B cell (primary cell): ENCODE measurements at regions not wholly inside any gene's neighbourhood (a gene's known extent, or its start where the extent isn't known, plus 50 kb on each side); places are given as distances from the start of the nearest gene placed in this dataset.

Experiments
- ATAC-seq: fragments of 200-7000 bp; cut with Tn5 transposase; one replicate; pipeline ENCODE4 v1.10.0; 2021; ENCODE audit warnings: low read depth, mild to moderate bottlenecking, moderate number of reproducible peaks, moderate library complexity
- CTCF ChIA-PET: fragments of 350-600 bp; sonication (Branson Sonifier 250); formaldehyde crosslinking; loops from one replicate; lab custom pipeline; 2021; ENCODE audit warnings: antibody characterized with exemption, inconsistent platforms; lab: Charles Lee
- POLR2A ChIA-PET: fragments of 350-600 bp; sonication (Branson Sonifier 250); formaldehyde crosslinking; loops from one replicate; lab custom pipeline; 2021; ENCODE audit warnings: antibody characterized with exemption; lab: Charles Lee
- DNase-seq: peaks from one replicate; pipeline ENCODE4 v3.0.0; 2013
- H2AFZ ChIP-seq: 2 replicates; pipeline ENCODE4 v1.6.1; 2012; ENCODE audit warnings: mild to moderate bottlenecking, low read depth, low read length; ENCODE audit not compliant: insufficient read depth, poor library complexity, severe bottlenecking
- H3K27ac ChIP-seq, 2 donors: 1 replicate in 1 of 2; 2 replicates in 1 of 2; pipeline ENCODE4 v1.5.1; 2012 to 2013; ENCODE audit warnings: low read length in 2 of 2, mild to moderate bottlenecking in 2 of 2, moderate library complexity in 1 of 2
- H3K27me3 ChIP-seq, 4 experiments: fragments of 200-600 bp in 1 of 4; sonication (generic) in 1 of 4; replicated peaks in 1 of 4; 1 replicate in 2 of 4; 2 replicates in 2 of 4; pipeline versions ENCODE4 v1.6.1 to v1.7.0; 2013 to 2016; ENCODE audit warnings: low read length in 3 of 4, mild to moderate bottlenecking in 2 of 4, mixed read lengths in 1 of 4, moderate library complexity in 1 of 4; ENCODE audit not compliant: insufficient read depth in 4 of 4, control insufficient read depth in 3 of 4; ENCODE audit errors: control extremely low read depth in 1 of 4
- H3K36me3 ChIP-seq, 2 experiments: replicated peaks in 1 of 2; 1 replicate in 1 of 2; 2 replicates in 1 of 2; pipeline versions ENCODE4 v1.6.1 to v1.7.1; 2013; ENCODE audit warnings: low read length in 1 of 2; ENCODE audit not compliant: insufficient read depth in 2 of 2, control insufficient read depth in 1 of 2; ENCODE audit errors: control extremely low read depth in 1 of 2, extremely low read depth in 1 of 2
- H3K4me1 ChIP-seq, 2 donors: fragments of 200-600 bp in 1 of 2; sonication (generic) in 1 of 2; 1 replicate in 1 of 2; 2 replicates in 1 of 2; pipeline versions ENCODE4 v1.5.1 to v1.6.1; 2013 to 2017; ENCODE audit warnings: low read length in 2 of 2; ENCODE audit not compliant: control insufficient read depth in 2 of 2, insufficient read depth in 2 of 2
- H3K4me2 ChIP-seq: replicated peaks from 2 replicates; pipeline ENCODE3; 2012; ENCODE audit warnings: mild to moderate bottlenecking, low read depth, low read length; ENCODE audit not compliant: poor library complexity, severe bottlenecking
- H3K4me3 ChIP-seq, 5 experiments: fragments of 200-600 bp in 1 of 5; sonication (generic) in 1 of 5; 1 replicate in 3 of 5; 2 replicates in 2 of 5; pipeline versions ENCODE4 v1.5.1 to v1.7.0; 2011 to 2016; ENCODE audit warnings: low read length in 4 of 5, mild to moderate bottlenecking in 4 of 5, low read depth in 2 of 5, control low read depth in 1 of 5, moderate library complexity in 1 of 5; ENCODE audit not compliant: insufficient read depth in 1 of 5; ENCODE audit errors: control extremely low read depth in 1 of 5, extremely low read depth in 1 of 5
- H3K79me2 ChIP-seq: fragments of 200-600 bp; sonication (generic); one replicate; pipeline ENCODE4 v1.6.0; 2016; ENCODE audit warnings: low read length; ENCODE audit not compliant: control insufficient read depth, insufficient read depth
- H3K9ac ChIP-seq: fragments of 200-600 bp; sonication (generic); 2 replicates; pipeline ENCODE4 v1.6.1; 2017; ENCODE audit warnings: mild to moderate bottlenecking, low read length, moderate library complexity
- H3K9me3 ChIP-seq, 3 donors: one replicate each; pipeline versions ENCODE4 v1.6.1 to v1.7.1; 2013; ENCODE audit warnings: low read length in 2 of 3; ENCODE audit not compliant: control insufficient read depth in 2 of 3, insufficient read depth in 1 of 3; ENCODE audit errors: control extremely low read depth in 1 of 3
- H4K20me1 ChIP-seq: 2 replicates; pipeline ENCODE4 v1.6.0; 2012; ENCODE audit warnings: mild to moderate bottlenecking, low read length; ENCODE audit not compliant: insufficient read depth, control insufficient read depth, poor library complexity, severe bottlenecking
- H3K27ac Mint-ChIP-seq: one replicate; pipeline ENCODE4 v1.8.0; 2021; ENCODE audit warnings: mixed read lengths
- H3K27me3 Mint-ChIP-seq: one replicate; pipeline ENCODE4 v1.8.0; 2021; ENCODE audit warnings: mixed read lengths
- H3K4me1 Mint-ChIP-seq: one replicate; pipeline ENCODE4 v1.8.0; 2021; ENCODE audit warnings: mixed read lengths
- H3K4me3 Mint-ChIP-seq: one replicate; pipeline ENCODE4 v1.8.0; 2021; ENCODE audit warnings: mixed read lengths
- H3K9me3 Mint-ChIP-seq: one replicate; pipeline ENCODE4 v1.8.0; 2022; ENCODE audit warnings: mixed read lengths; ENCODE audit not compliant: insufficient read depth
- EZH2 ChIP-seq: IDR thresholded peaks from 2 replicates; pipeline ENCODE4 v1.6.1; 2012; ENCODE audit warnings: borderline replicate concordance, low read depth, mild to moderate bottlenecking, moderate library complexity, low read length; ENCODE audit not compliant: insufficient read depth, poor library complexity, severe bottlenecking
- WGBS: methylation state at CpG from one replicate; pipeline ENCODE4 v1.1.5; 2013; ENCODE audit warnings: missing lambda C conversion rate; ENCODE audit not compliant: insufficient coverage; 5-methylcytosine and 5-hydroxymethylcytosine counted together
- intact Hi-C: fragments of 100-400 bp; cut with micrococcal nuclease; formaldehyde crosslinking; loops from one replicate; pipeline ENCODE4 v1.10.0; 2022
- TF ChIP-seq, protein P1 (sequence below): fragments of 200-600 bp; IDR thresholded peaks from one replicate; pipeline ENCODE4 v1.8.0; 2022; ENCODE audit warnings: antibody characterized with exemption, mild to moderate bottlenecking

DNA sequence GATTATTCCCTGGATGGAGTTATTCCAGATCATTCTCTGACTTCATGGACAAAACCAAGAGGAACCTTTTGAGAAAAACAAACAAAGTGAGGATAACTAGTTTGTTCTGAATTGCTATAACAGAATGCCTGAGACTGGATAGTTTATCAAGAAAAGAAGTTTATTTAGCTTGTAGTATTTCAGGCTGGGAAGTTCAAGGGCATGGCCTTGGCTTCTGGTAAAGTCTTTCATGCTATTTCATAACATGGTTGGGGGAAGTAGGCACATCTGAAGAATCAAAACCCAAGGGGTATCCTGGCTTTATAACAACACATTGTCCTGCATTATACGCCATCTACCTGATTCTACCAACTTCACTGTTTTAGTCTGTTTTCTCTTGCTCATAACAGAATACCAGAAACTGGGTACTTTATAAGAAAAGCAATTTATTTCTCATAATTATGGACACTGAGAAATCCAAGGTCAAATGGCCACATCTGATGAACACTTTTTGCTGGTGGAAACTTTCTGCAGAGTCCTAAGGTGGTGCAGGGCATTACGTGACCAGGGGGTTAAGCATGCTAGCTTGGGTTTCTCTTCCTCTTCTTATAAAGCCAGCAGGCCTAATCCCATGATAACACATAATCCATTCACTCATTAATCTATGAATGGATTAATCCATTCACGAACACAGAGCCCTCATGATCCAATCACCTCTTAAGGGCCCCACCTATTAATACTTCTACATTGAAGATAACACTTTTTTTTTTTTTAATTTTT lies 186.1 kb upstream of the PRSS16 start:
- POLR2A ChIA-PET, result no interaction called here
- H3K4me3 Mint-ChIP-seq, result no peak overlapping the region
- Histone ChIP-seq H3K9me3 (no peaks in the 10 kb centered on the region), H3K4me3 (no peak overlapping the region), H3K36me3 (no peaks in the 10 kb centered on the region), H3K79me2 (no peaks in the 10 kb centered on the region), H3K4me1 (no peaks in the 10 kb centered on the region), H3K27me3 (peaks cover 0 to 4% (median 2%) of the 10 kb centered on the region in 4 experiments), H3K9ac (no peak overlapping the region), H2AFZ (no peak overlapping the region), H3K27ac (no peak overlapping the region), H3K4me2 (no peak overlapping the region), H4K20me1 (no peaks in the 10 kb centered on the region)
- peaks cover 28% of the 10 kb centered on the region for H3K27me3 Mint-ChIP-seq
- no peak overlapping the region for H3K27ac Mint-ChIP-seq
- ATAC-seq, result no peak
- DNase-seq, result no peak
- TF ChIP-seq, protein P1, sequence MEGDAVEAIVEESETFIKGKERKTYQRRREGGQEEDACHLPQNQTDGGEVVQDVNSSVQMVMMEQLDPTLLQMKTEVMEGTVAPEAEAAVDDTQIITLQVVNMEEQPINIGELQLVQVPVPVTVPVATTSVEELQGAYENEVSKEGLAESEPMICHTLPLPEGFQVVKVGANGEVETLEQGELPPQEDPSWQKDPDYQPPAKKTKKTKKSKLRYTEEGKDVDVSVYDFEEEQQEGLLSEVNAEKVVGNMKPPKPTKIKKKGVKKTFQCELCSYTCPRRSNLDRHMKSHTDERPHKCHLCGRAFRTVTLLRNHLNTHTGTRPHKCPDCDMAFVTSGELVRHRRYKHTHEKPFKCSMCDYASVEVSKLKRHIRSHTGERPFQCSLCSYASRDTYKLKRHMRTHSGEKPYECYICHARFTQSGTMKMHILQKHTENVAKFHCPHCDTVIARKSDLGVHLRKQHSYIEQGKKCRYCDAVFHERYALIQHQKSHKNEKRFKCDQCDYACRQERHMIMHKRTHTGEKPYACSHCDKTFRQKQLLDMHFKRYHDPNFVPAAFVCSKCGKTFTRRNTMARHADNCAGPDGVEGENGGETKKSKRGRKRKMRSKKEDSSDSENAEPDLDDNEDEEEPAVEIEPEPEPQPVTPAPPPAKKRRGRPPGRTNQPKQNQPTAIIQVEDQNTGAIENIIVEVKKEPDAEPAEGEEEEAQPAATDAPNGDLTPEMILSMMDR, result no peak
- TF ChIP-seq EZH2, result no peak
- CTCF ChIA-PET, result no interaction called here
- WGBS, result 100% methylated on average over 1 of the region's 3 CpGs
- intact Hi-C loops, result no loop called here
- no peaks in the 10 kb centered on the region for H3K9me3 Mint-ChIP-seq
- no peaks in the 10 kb centered on the region for H3K4me1 Mint-ChIP-seq

DNA sequence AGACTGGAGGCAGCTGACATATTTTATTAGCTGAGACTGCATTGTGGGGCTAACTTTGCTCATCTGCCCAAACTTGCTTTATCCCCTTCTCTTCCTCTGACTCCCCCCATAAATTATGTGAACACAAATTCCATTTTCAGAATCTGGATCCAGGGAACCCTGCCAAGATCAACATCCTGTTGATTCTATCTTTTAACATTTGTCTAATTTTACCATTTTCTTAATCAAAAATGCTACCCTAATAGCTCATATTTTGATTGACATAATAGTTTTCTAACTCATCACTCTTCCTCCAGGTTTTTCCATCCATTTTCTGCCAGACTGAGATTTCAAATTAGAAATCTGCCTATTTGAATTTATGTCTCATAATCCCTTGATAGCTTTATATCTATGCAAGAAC lies 184.7 kb upstream of the PRSS16 start:
- TF ChIP-seq EZH2, result no peak
- H3K4me3 Mint-ChIP-seq, result no peak overlapping the region
- ChIA-PET CTCF (no interaction called here), POLR2A (no interaction called here)
- no peak for ATAC-seq
- no peaks in the 10 kb centered on the region for H3K4me1 Mint-ChIP-seq
- no peak overlapping the region for H3K27ac Mint-ChIP-seq
- H3K9me3 Mint-ChIP-seq, result no peaks in the 10 kb centered on the region
- no peak for DNase-seq
- peaks cover 0 to 7% (median 3%) of the 10 kb centered on the region in 4 experiments for H3K27me3 ChIP-seq
- no peaks in the 10 kb centered on the region for H4K20me1 ChIP-seq
- H3K4me2 ChIP-seq, result no peak overlapping the region
- no peaks in the 10 kb centered on the region for H3K9me3 ChIP-seq
- H3K4me3 ChIP-seq, result no peak overlapping the region
- H2AFZ ChIP-seq, result no peak overlapping the region
- no peak overlapping the region for H3K27ac ChIP-seq
- no peaks in the 10 kb centered on the region for H3K4me1 ChIP-seq
- no peak overlapping the region for H3K9ac ChIP-seq
- no peaks in the 10 kb centered on the region for H3K36me3 ChIP-seq
- peaks cover 27% of the 10 kb centered on the region for H3K27me3 Mint-ChIP-seq
- no peaks in the 10 kb centered on the region for H3K79me2 ChIP-seq
- intact Hi-C loops, result no loop called here
